ENCODE measurements at regions not wholly inside any gene's neighbourhood (a gene's known extent, or its start where the extent isn't known, plus 50 kb on each side); places are given as distances from the start of the nearest gene placed in this dataset.

GRCh38 chr4:14669371-14669770, 332.9 kb upstream of the CPEB2 start:
- Mint-ChIP-seq H3K4me3 (no peak overlapping the region), H3K27me3 (ENCODE audit: low read depth, poor library complexity) (no peaks in the 10 kb centered on the region), H3K4me1 (peaks cover 11% of the 10 kb centered on the region), H3K9me3 (peaks cover 18% of the 10 kb centered on the region), H3K36me3 (ENCODE audit: low read depth) (no peaks in the 10 kb centered on the region), H3K27ac (no peak overlapping the region)
- TF ChIP-seq CTCF (IDR thresholded peaks at IDR 0.05): no peak
- DNase-seq: no peak

- no peak for DNase-seq
- H3K27me3 Mint-ChIP-seq (ENCODE audit: low read depth, poor library complexity): peaks cover 2% of the 10 kb centered on the region
- H3K9me3 Mint-ChIP-seq: peaks cover 11% of the 10 kb centered on the region
- H3K27ac Mint-ChIP-seq: no peak overlapping the region
- no peaks in the 10 kb centered on the region for H3K36me3 Mint-ChIP-seq (ENCODE audit: low read depth)
- H3K4me3 Mint-ChIP-seq: no peak overlapping the region
- no peak for TF ChIP-seq CTCF (IDR thresholded peaks at IDR 0.05)
- H3K4me1 Mint-ChIP-seq: peaks cover 11% of the 10 kb centered on the region
These were observed 331.1 kb upstream of the CPEB2 start for GRCh38 chr4:14671146-14671545.

GRCh38 chr4:14675279-14675985, 326.8 kb upstream of the CPEB2 start:
- Mint-ChIP-seq H3K27ac (no peak overlapping the region), H3K27me3 (ENCODE audit: low read depth, poor library complexity) (peaks cover 5% of the 10 kb centered on the region), H3K4me3 (no peak overlapping the region), H3K9me3 (no peaks in the 10 kb centered on the region), H3K36me3 (ENCODE audit: low read depth) (no peaks in the 10 kb centered on the region), H3K4me1 (peaks cover 36% of the 10 kb centered on the region)
- TF ChIP-seq CTCF (IDR thresholded peaks at IDR 0.05): no peak
- DNase-seq: no peak

GRCh38 chr4:14679906-14680305, 322.4 kb upstream of the CPEB2 start:
- DNase-seq: no peak
- Mint-ChIP-seq H3K36me3 (ENCODE audit: low read depth) (no peaks in the 10 kb centered on the region), H3K4me1 (peaks cover 25% of the 10 kb centered on the region), H3K9me3 (peaks cover 9% of the 10 kb centered on the region), H3K27me3 (ENCODE audit: low read depth, poor library complexity) (peaks cover 5% of the 10 kb centered on the region), H3K4me3 (no peak overlapping the region), H3K27ac (no peak overlapping the region)
- TF ChIP-seq CTCF (IDR thresholded peaks at IDR 0.05): no peak

GRCh38 chr4:14681330-14681729, 321.0 kb upstream of the CPEB2 start:
- H3K9me3 Mint-ChIP-seq: peaks cover 9% of the 10 kb centered on the region
- H3K27me3 Mint-ChIP-seq (ENCODE audit: low read depth, poor library complexity): peaks cover 3% of the 10 kb centered on the region
- no peak for TF ChIP-seq CTCF (IDR thresholded peaks at IDR 0.05)
- no peak overlapping the region for H3K27ac Mint-ChIP-seq
- no peak for DNase-seq
- H3K4me1 Mint-ChIP-seq: peaks cover 25% of the 10 kb centered on the region
- H3K4me3 Mint-ChIP-seq: no peak overlapping the region
- no peaks in the 10 kb centered on the region for H3K36me3 Mint-ChIP-seq (ENCODE audit: low read depth)

- peaks cover 12% of the 10 kb centered on the region for H3K9me3 Mint-ChIP-seq
- no peak overlapping the region for H3K4me3 Mint-ChIP-seq
- H3K27me3 Mint-ChIP-seq (ENCODE audit: low read depth, poor library complexity): no peaks in the 10 kb centered on the region
- DNase-seq: no peak
- no peaks in the 10 kb centered on the region for H3K36me3 Mint-ChIP-seq (ENCODE audit: low read depth)
- no peaks in the 10 kb centered on the region for H3K4me1 Mint-ChIP-seq
- no peak overlapping the region for H3K27ac Mint-ChIP-seq
- TF ChIP-seq CTCF (IDR thresholded peaks at IDR 0.05): no peak
These were observed 308.6 kb upstream of the CPEB2 start for GRCh38 chr4:14693728-14694127.
